GM21737 (cell line): ENCODE measurements at regions not wholly inside any gene's neighbourhood (a gene's known extent, or its start where the extent isn't known, plus 50 kb on each side); places are given as distances from the start of the nearest gene placed in this dataset.

ENCODE experiments used
- ATAC-seq: cut with Tn5 transposase; IDR thresholded peaks from one replicate; pipeline ENCODE4 v1.9.1; 2021; ENCODE audit warnings: mild to moderate bottlenecking, moderate library complexity; ENCODE audit not compliant: unreplicated experiment

DNA sequence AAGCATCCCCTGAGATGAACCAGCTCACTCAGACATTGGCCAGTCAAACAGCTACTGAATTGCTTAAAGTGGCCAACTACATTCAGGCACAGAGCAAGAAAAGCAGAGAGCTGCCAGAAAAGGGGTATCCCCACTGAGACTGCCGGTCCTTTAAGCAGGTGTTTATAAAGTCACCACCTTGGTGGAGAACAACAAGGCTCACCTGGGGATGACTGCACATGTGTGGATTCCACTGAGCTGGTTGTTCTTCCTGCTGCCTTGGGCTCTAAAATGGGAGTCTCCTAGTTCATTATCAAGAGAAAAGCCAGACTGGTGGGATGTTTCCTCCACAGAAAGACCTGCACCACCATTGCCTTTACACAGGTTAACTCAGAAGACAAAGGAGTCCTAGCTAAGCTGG, 51.8 kb upstream of the IPO5 start:
- ATAC-seq: no peak
